ENCODE measurements at regions not wholly inside any gene's neighbourhood (a gene's known extent, or its start where the extent isn't known, plus 50 kb on each side); places are given as distances from the start of the nearest gene placed in this dataset.
A peak's percentile ranks its signal among the peaks of the same experiment; 100 is the strongest.

- Mint-ChIP-seq H3K36me3 (ENCODE audit: unreplicated experiment) (no peaks in the 10 kb centered on the region), H3K4me3 (ENCODE audit: unreplicated experiment) (no peak overlapping the region), H3K27me3 (ENCODE audit: unreplicated experiment) (no peaks in the 10 kb centered on the region), H3K27ac (ENCODE audit: unreplicated experiment) (peak overlapping the region; percentile 38), H3K4me1 (ENCODE audit: low read depth, unreplicated experiment) (peaks cover 21% of the 10 kb centered on the region), H3K9me3 (ENCODE audit: unreplicated experiment) (peaks cover 7% of the 10 kb centered on the region)
- TF ChIP-seq CTCF (IDR thresholded peaks at IDR 0.05; ENCODE audit: partially characterized antibody, unreplicated experiment), result no peak
- DNase-seq, result no peak
These were observed 502.8 kb downstream of the EIPR1 start for GRCh38 chr2:2874805-2875204.

GRCh38 chr2:2874341-2874740, 503.3 kb downstream of the EIPR1 start:
- DNase-seq, result no peak
- H3K9me3 Mint-ChIP-seq (ENCODE audit: unreplicated experiment), result peaks cover 7% of the 10 kb centered on the region
- H3K36me3 Mint-ChIP-seq (ENCODE audit: unreplicated experiment), result no peaks in the 10 kb centered on the region
- no peak for TF ChIP-seq CTCF (IDR thresholded peaks at IDR 0.05; ENCODE audit: partially characterized antibody, unreplicated experiment)
- H3K4me1 Mint-ChIP-seq (ENCODE audit: low read depth, unreplicated experiment), result peaks cover 24% of the 10 kb centered on the region
- H3K4me3 Mint-ChIP-seq (ENCODE audit: unreplicated experiment), result no peak overlapping the region
- H3K27me3 Mint-ChIP-seq (ENCODE audit: unreplicated experiment), result no peaks in the 10 kb centered on the region
- H3K27ac Mint-ChIP-seq (ENCODE audit: unreplicated experiment), result peak overlapping the region; percentile 38

- Mint-ChIP-seq H3K9me3 (ENCODE audit: unreplicated experiment) (peaks cover 7% of the 10 kb centered on the region), H3K4me3 (ENCODE audit: unreplicated experiment) (no peak overlapping the region), H3K36me3 (ENCODE audit: unreplicated experiment) (no peaks in the 10 kb centered on the region), H3K4me1 (ENCODE audit: low read depth, unreplicated experiment) (peaks cover 24% of the 10 kb centered on the region), H3K27ac (ENCODE audit: unreplicated experiment) (no peak overlapping the region), H3K27me3 (ENCODE audit: unreplicated experiment) (peaks cover 3% of the 10 kb centered on the region)
- TF ChIP-seq CTCF (IDR thresholded peaks at IDR 0.05; ENCODE audit: partially characterized antibody, unreplicated experiment), result no peak
- no peak for DNase-seq
These were observed 504.2 kb downstream of the EIPR1 start for GRCh38 chr2:2873450-2873811.

GRCh38 chr2:2872713-2873449, 504.7 kb downstream of the EIPR1 start:
- TF ChIP-seq CTCF (IDR thresholded peaks at IDR 0.05; ENCODE audit: partially characterized antibody, unreplicated experiment), result no peak
- no peaks in the 10 kb centered on the region for H3K36me3 Mint-ChIP-seq (ENCODE audit: unreplicated experiment)
- H3K4me1 Mint-ChIP-seq (ENCODE audit: low read depth, unreplicated experiment), result peaks cover 27% of the 10 kb centered on the region
- H3K27ac Mint-ChIP-seq (ENCODE audit: unreplicated experiment), result no peak overlapping the region
- peaks cover 7% of the 10 kb centered on the region for H3K9me3 Mint-ChIP-seq (ENCODE audit: unreplicated experiment)
- DNase-seq, result no peak
- H3K4me3 Mint-ChIP-seq (ENCODE audit: unreplicated experiment), result no peak overlapping the region
- H3K27me3 Mint-ChIP-seq (ENCODE audit: unreplicated experiment), result peaks cover 3% of the 10 kb centered on the region

GRCh38 chr2:2872309-2872617, 505.4 kb downstream of the EIPR1 start:
- H3K4me1 Mint-ChIP-seq (ENCODE audit: low read depth, unreplicated experiment), result peaks cover 29% of the 10 kb centered on the region
- H3K27ac Mint-ChIP-seq (ENCODE audit: unreplicated experiment), result no peak overlapping the region
- peaks cover 11% of the 10 kb centered on the region for H3K9me3 Mint-ChIP-seq (ENCODE audit: unreplicated experiment)
- H3K27me3 Mint-ChIP-seq (ENCODE audit: unreplicated experiment), result peaks cover 3% of the 10 kb centered on the region
- no peak for DNase-seq
- no peak overlapping the region for H3K4me3 Mint-ChIP-seq (ENCODE audit: unreplicated experiment)
- H3K36me3 Mint-ChIP-seq (ENCODE audit: unreplicated experiment), result no peaks in the 10 kb centered on the region
- no peak for TF ChIP-seq CTCF (IDR thresholded peaks at IDR 0.05; ENCODE audit: partially characterized antibody, unreplicated experiment)

Data from glutamatergic neuron (in vitro differentiated cells).